Right atrium auricular region (tissue), 2 donors: ENCODE measurements at regions not wholly inside any gene's neighbourhood (a gene's known extent, or its start where the extent isn't known, plus 50 kb on each side); places are given as distances from the start of the nearest gene placed in this dataset.

Source experiments
- DNase-seq: peaks from one replicate; pipeline ENCODE4 v3.0.0-alpha.2; 2019; ENCODE audit warnings: low spot score
- H3K27ac ChIP-seq, 2 donors: fragments of 200-600 bp; sonication (generic); 1 replicate in 1 of 2; 2 replicates in 1 of 2; pipeline ENCODE4 v1.5.1; 2016 to 2019
- H3K27me3 ChIP-seq, 2 donors: fragments of 200-600 bp; sonication (generic); one replicate each; pipeline versions ENCODE4 v1.5.1 to v1.6.0; 2017 to 2019
- H3K36me3 ChIP-seq: fragments of 200-600 bp; sonication (generic); one replicate; pipeline ENCODE4 v1.5.1; 2016
- H3K4me1 ChIP-seq, 2 donors: fragments of 200-600 bp; sonication (generic); one replicate each; pipeline versions ENCODE4 v1.5.1 to v1.6.0; 2017 to 2019
- H3K4me3 ChIP-seq, 2 donors: fragments of 200-600 bp; sonication (generic); 1 replicate in 1 of 2; 2 replicates in 1 of 2; pipeline ENCODE4 v1.5.1; 2017 to 2019; ENCODE audit warnings: mild to moderate bottlenecking in 1 of 2, moderate library complexity in 1 of 2
- H3K9me3 ChIP-seq, 2 donors: fragments of 200-600 bp; sonication (generic); one replicate each; pipeline ENCODE4 v1.5.1; 2019
- TF ChIP-seq, protein P1 (sequence below), 2 donors: fragments of 200-600 bp; sonication (generic); IDR thresholded peaks; one replicate each; pipeline ENCODE4 v1.5.1; 2019; ENCODE audit warnings: antibody characterized with exemption in 2 of 2

DNA sequence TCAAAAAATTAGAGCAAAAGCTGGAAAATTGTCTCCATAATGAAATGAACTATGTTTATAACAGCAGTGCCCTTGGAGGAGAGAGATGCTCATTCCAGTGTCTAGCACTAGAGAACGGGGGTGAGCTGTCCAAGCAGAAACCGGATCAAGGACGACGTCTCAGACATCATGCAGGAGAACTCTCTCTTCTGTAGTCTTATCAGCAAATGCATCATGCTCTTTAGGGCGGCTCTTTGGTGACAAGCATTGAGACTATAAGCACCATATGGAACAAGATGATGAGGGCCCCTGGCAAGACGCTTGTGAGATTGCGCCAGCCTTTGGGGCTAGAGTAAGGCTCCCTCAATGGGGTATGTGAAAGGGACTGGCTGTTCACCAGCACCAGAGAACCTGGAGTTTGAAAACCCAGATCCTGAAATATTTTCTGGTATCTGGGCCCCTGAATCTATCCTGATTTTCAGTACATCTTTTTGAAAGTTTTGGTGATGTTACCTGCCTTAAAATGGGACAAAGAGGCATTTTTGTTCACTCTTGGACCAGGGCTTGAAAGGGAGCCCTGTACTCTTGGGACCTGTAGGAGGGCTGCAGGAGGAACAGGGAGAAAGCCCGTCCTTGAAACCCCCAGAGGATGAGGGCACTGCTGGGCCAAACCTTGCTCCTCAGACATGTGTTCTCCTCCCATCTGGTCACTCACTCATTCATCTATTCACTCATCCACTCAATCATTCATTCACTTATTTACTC, 127.6 kb downstream of the TTLL2 start:
- no peak overlapping the region for H3K27ac ChIP-seq
- H3K36me3 ChIP-seq = no peaks in the 10 kb centered on the region
- H3K9me3 ChIP-seq = no peaks in the 10 kb centered on the region
- TF ChIP-seq, protein P1, sequence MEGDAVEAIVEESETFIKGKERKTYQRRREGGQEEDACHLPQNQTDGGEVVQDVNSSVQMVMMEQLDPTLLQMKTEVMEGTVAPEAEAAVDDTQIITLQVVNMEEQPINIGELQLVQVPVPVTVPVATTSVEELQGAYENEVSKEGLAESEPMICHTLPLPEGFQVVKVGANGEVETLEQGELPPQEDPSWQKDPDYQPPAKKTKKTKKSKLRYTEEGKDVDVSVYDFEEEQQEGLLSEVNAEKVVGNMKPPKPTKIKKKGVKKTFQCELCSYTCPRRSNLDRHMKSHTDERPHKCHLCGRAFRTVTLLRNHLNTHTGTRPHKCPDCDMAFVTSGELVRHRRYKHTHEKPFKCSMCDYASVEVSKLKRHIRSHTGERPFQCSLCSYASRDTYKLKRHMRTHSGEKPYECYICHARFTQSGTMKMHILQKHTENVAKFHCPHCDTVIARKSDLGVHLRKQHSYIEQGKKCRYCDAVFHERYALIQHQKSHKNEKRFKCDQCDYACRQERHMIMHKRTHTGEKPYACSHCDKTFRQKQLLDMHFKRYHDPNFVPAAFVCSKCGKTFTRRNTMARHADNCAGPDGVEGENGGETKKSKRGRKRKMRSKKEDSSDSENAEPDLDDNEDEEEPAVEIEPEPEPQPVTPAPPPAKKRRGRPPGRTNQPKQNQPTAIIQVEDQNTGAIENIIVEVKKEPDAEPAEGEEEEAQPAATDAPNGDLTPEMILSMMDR (IDR thresholded peaks at IDR 0.05) = no peak
- no peaks in the 10 kb centered on the region for H3K4me1 ChIP-seq
- H3K4me3 ChIP-seq = no peak overlapping the region
- peak; percentile 52 for DNase-seq
- H3K27me3 ChIP-seq = no peaks in the 10 kb centered on the region

DNA sequence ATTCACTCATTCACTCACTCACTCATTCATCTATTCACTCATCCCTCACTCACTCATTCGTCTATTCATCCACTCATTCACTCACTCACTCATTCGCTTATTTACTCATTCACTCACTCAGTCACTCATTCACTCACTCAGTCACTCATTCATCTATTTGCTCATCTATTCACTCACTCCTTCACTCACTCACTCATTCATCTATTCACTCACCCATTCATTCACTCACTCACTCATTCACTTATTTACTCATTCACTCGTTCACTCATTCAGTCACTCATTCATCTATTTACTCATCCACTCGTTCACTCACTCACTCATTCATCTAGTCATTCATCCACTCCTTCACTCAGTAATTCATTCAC, 128.2 kb downstream of the TTLL2 start:
- TF ChIP-seq, protein P1 (IDR thresholded peaks at IDR 0.05) = no peak
- H3K27me3 ChIP-seq = no peaks in the 10 kb centered on the region

DNA sequence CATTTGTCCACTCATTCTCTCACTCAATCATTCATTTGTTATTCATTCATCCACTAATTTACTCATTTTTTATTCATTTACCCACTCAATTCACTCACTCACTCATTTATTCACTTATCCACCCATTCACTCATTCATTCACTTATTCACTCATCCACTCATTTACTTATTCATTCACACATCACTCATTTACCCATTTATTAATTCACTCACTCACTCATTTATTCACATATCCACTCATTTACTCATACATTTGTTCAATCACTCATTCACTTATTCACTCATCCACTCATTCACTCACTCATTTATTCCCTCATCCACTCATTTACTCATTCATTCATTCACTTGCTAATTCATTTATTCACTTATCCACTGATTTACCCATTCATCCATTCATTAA, 129.1 kb downstream of the TTLL2 start:
- TF ChIP-seq, protein P1 (IDR thresholded peaks at IDR 0.05) = no peak
- no peak overlapping the region for H3K27ac ChIP-seq
- H3K27me3 ChIP-seq = no peaks in the 10 kb centered on the region
- no peaks in the 10 kb centered on the region for H3K4me1 ChIP-seq
- H3K9me3 ChIP-seq = no peaks in the 10 kb centered on the region
- DNase-seq = no peak
- no peak overlapping the region for H3K4me3 ChIP-seq
- H3K36me3 ChIP-seq = no peaks in the 10 kb centered on the region

More for the DNA sequence above, 128.2 kb downstream of the TTLL2 start:
- Histone ChIP-seq H3K27ac (no peak overlapping the region), H3K4me1 (no peaks in the 10 kb centered on the region), H3K36me3 (no peaks in the 10 kb centered on the region), H3K4me3 (no peak overlapping the region), H3K9me3 (no peaks in the 10 kb centered on the region)
- DNase-seq = no peak

DNA sequence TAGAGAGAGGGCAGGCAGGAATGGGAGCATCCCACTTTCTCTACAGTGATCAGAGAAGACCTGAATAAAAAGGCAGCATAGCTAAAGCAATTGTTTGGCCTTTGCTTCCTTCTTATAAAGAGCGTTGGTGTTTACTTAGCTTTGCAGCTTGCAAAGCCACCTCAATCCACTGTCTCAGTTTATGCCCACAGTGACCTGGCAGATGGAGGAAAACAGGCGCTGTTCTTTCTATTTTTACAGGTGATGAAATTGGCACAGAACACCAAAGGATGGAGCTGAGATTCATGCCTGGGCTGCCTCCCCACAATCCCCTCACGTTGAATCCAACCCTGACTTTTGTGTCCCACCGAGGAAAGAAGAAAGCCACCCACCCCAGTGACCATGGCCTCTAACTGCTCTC, 130.5 kb downstream of the TTLL2 start:
- Histone ChIP-seq H3K27ac (no peak overlapping the region), H3K36me3 (no peaks in the 10 kb centered on the region), H3K27me3 (no peaks in the 10 kb centered on the region), H3K4me1 (no peaks in the 10 kb centered on the region), H3K4me3 (no peak overlapping the region), H3K9me3 (no peaks in the 10 kb centered on the region)
- TF ChIP-seq, protein P1 (IDR thresholded peaks at IDR 0.05) = no peak
- peak; percentile 23 for DNase-seq

DNA sequence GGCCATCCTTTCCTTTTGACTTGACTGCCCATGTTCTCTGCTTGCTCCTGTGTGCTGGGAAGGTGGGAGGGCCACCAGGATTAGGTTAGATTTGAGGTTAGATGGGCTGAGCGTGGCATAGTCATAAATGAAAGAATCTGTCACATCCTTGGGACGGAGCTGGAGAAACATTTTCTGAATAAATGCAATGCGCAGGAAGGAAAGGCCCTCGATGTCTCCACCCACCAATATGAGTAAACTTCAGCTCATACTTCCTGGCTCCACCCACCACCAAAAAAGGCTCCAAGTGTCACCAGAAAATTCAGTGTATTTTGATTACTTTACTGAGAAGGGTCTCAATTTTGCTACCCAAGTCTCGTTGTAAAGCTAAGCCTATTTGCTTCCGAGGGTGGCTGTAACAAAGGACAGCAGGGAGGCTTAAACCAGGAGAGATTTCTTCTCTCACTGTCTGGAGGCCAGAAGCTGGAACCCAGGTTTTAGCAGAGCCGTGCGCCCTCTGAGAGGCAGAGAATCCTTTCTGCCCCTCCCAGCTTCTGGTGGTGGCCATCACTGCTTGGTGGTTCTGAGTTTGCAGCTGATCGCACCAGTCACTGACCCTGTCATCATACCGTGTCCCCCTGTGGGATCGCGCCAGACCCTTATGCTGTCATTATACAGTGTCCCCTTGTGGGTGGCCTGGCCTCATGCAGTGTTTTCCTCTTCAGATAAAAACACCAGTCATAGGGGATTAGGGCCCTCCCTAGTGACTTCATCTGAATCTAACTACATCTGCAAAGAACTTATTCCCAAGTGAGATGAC, 137.8 kb downstream of the TTLL2 start:
- no peaks in the 10 kb centered on the region for H3K9me3 ChIP-seq
- no peak overlapping the region for H3K27ac ChIP-seq
- no peaks in the 10 kb centered on the region for H3K36me3 ChIP-seq
- no peaks in the 10 kb centered on the region for H3K4me1 ChIP-seq
- H3K27me3 ChIP-seq = no peaks in the 10 kb centered on the region
- TF ChIP-seq, protein P1 (IDR thresholded peaks at IDR 0.05) = no peak
- DNase-seq = peak; percentile 26
- no peak overlapping the region for H3K4me3 ChIP-seq
